ENCODE measurements at regions not wholly inside any gene's neighbourhood (a gene's known extent, or its start where the extent isn't known, plus 50 kb on each side); places are given as distances from the start of the nearest gene placed in this dataset.

GRCh38 chr18:26714739-26715138 lies 150.8 kb downstream of the AQP4 start:
- ATAC-seq: no peak
- H3K36me3 ChIP-seq (replicated peaks in 1 of 2; ENCODE audit: insufficient read depth in 1 of 2, low read depth in 2 of 2): no peaks in the 10 kb centered on the region
- H3K27ac ChIP-seq: no peak overlapping the region
- H3K4me1 ChIP-seq: no peaks in the 10 kb centered on the region
- DNase-seq: no peak
- intact Hi-C loops (cut with DNase I): no loop called here
- 13 to 21% methylated on average over 6 of the region's 6 CpGs for WGBS, 2 donors
- no peaks in the 10 kb centered on the region for H3K9me3 ChIP-seq
- TF ChIP-seq, protein P1, sequence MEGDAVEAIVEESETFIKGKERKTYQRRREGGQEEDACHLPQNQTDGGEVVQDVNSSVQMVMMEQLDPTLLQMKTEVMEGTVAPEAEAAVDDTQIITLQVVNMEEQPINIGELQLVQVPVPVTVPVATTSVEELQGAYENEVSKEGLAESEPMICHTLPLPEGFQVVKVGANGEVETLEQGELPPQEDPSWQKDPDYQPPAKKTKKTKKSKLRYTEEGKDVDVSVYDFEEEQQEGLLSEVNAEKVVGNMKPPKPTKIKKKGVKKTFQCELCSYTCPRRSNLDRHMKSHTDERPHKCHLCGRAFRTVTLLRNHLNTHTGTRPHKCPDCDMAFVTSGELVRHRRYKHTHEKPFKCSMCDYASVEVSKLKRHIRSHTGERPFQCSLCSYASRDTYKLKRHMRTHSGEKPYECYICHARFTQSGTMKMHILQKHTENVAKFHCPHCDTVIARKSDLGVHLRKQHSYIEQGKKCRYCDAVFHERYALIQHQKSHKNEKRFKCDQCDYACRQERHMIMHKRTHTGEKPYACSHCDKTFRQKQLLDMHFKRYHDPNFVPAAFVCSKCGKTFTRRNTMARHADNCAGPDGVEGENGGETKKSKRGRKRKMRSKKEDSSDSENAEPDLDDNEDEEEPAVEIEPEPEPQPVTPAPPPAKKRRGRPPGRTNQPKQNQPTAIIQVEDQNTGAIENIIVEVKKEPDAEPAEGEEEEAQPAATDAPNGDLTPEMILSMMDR (IDR thresholded peaks at IDR 0.05): no peak
- TF ChIP-seq POLR2A (IDR thresholded peaks at IDR 0.05): no peak
- H3K4me3 ChIP-seq: no peak overlapping the region
- H3K27me3 ChIP-seq: no peaks in the 10 kb centered on the region

DNA sequence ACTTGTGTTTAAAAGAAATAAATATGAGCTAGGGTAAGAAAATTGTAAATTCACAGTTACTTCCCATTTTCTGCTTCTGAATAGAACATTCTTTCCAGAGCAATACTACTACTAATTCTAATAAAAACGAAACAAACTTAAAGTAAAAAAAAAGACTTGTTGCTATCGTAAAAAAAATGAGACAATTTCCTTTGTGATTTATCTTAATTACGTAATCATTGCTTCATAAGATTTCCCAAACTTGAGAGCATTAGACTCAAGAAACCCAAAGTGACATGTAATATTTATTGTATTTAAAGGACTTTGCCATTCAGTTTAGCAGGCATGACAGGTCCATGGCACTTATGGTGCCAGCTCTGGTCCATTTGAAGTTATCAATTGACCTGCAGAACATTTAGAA lies 153.8 kb downstream of the AQP4 start:
- no peak for TF ChIP-seq POLR2A (IDR thresholded peaks at IDR 0.05)
- TF ChIP-seq, protein P1 (IDR thresholded peaks at IDR 0.05): no peak
- WGBS, 2 donors: 53 to 74% methylated on average over 3 of the region's 3 CpGs
- Histone ChIP-seq H3K27me3 (no peaks in the 10 kb centered on the region), H3K36me3 (replicated peaks in 1 of 2; ENCODE audit: insufficient read depth in 1 of 2, low read depth in 2 of 2) (no peaks in the 10 kb centered on the region), H3K4me1 (no peaks in the 10 kb centered on the region), H3K27ac (no peak overlapping the region), H3K4me3 (no peak overlapping the region), H3K9me3 (no peaks in the 10 kb centered on the region)
- intact Hi-C loops (cut with DNase I): no loop called here
- ATAC-seq (no peak), DNase-seq (no peak)

DNA sequence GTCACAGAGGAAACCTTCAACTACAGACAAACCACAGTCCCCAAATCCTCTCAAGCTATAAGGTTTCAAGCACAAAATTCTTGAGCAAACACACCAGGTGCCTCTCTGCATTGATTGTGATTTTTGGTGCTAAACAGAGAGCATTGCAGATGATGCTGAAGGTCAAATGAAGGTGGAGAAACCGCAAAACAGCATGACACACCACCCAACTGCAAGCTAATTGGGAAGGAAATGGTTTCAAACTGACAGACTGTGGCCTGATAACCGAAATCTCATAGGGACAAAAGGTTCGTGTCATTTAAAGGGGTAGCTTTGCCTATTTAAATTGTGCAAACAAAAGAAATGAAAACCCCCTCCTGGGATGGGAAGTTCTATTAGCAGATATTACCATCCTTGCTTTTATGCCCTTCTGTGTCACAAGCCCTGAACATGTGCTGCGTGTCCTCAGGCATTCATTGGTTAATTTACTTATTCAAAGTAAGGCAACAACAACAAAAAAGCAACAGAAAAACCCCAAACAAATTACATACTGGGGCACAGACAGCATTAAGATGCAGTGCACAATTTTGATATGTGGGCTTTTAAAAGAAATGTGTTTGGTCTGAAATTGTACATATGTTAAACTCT lies 154.9 kb downstream of the AQP4 start:
- ATAC-seq (no peak), DNase-seq (no peak)
- no peak overlapping the region for H3K27ac ChIP-seq
- no peaks in the 10 kb centered on the region for H3K27me3 ChIP-seq
- WGBS, 2 donors: 50 to 77% methylated on average over 4 of the region's 4 CpGs
- H3K9me3 ChIP-seq: no peaks in the 10 kb centered on the region
- intact Hi-C loops (cut with DNase I): no loop called here
- H3K36me3 ChIP-seq (replicated peaks in 1 of 2; ENCODE audit: insufficient read depth in 1 of 2, low read depth in 2 of 2): no peaks in the 10 kb centered on the region
- no peak for TF ChIP-seq POLR2A (IDR thresholded peaks at IDR 0.05)
- TF ChIP-seq, protein P1 (IDR thresholded peaks at IDR 0.05): no peak
- no peak overlapping the region for H3K4me3 ChIP-seq
- H3K4me1 ChIP-seq: no peaks in the 10 kb centered on the region

GRCh38 chr18:26709897-26710296 lies 155.6 kb downstream of the AQP4 start:
- H3K4me1 ChIP-seq: no peaks in the 10 kb centered on the region
- no peaks in the 10 kb centered on the region for H3K36me3 ChIP-seq (replicated peaks in 1 of 2; ENCODE audit: insufficient read depth in 1 of 2, low read depth in 2 of 2)
- DNase-seq: no peak
- no peak for TF ChIP-seq POLR2A (IDR thresholded peaks at IDR 0.05)
- TF ChIP-seq, protein P1 (IDR thresholded peaks at IDR 0.05): no peak
- no peaks in the 10 kb centered on the region for H3K27me3 ChIP-seq
- intact Hi-C loops (cut with DNase I): no loop called here
- no peaks in the 10 kb centered on the region for H3K9me3 ChIP-seq
- no peak for ATAC-seq
- H3K4me3 ChIP-seq: no peak overlapping the region
- H3K27ac ChIP-seq: no peak overlapping the region
- WGBS, 2 donors: 82% methylated on average over 1 of the region's 1 CpG
